HFF-Myc (cell line): ENCODE measurements at regions not wholly inside any gene's neighbourhood (a gene's known extent, or its start where the extent isn't known, plus 50 kb on each side); places are given as distances from the start of the nearest gene placed in this dataset.

ENCODE experiments used
- DNase-seq: peaks from one replicate; pipeline ENCODE4 v3.0.0-alpha.2; 2011; ENCODE audit warnings: low read depth; ENCODE audit errors: extremely low read depth
- H3K4me3 ChIP-seq: replicated peaks from 2 replicates; pipeline ENCODE4 v1.5.1; 2011; ENCODE audit warnings: low read depth, mild to moderate bottlenecking, control low read depth, low read length
- TF ChIP-seq, protein P1 (sequence below): IDR thresholded peaks from 2 replicates; pipeline ENCODE4 v1.5.1; 2012; ENCODE audit warnings: mild to moderate bottlenecking, low read depth, low read length, control low read depth; ENCODE audit errors: missing control alignments

DNA sequence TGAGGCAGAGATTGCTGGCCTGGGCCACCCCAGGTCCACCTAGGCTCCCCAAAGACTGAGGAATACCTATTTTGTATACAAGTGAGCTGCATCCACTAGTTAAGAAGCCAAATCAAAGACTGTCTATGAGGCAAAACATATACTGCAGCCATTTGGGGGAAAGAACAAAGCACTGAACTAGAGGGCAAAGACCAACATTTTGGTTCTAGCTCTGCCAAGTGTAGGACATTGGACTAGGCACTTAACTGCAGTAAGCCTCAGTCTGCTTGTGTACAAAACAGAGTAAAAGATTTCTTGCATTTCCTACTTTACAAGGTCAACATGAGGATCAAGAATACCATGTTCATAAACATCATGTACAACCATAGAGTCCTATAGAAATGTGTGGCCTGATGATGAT is 94.8 kb upstream of the CYP1B1 start:
- H3K4me3 ChIP-seq = no peak overlapping the region
- DNase-seq = no peak
- TF ChIP-seq, protein P1, sequence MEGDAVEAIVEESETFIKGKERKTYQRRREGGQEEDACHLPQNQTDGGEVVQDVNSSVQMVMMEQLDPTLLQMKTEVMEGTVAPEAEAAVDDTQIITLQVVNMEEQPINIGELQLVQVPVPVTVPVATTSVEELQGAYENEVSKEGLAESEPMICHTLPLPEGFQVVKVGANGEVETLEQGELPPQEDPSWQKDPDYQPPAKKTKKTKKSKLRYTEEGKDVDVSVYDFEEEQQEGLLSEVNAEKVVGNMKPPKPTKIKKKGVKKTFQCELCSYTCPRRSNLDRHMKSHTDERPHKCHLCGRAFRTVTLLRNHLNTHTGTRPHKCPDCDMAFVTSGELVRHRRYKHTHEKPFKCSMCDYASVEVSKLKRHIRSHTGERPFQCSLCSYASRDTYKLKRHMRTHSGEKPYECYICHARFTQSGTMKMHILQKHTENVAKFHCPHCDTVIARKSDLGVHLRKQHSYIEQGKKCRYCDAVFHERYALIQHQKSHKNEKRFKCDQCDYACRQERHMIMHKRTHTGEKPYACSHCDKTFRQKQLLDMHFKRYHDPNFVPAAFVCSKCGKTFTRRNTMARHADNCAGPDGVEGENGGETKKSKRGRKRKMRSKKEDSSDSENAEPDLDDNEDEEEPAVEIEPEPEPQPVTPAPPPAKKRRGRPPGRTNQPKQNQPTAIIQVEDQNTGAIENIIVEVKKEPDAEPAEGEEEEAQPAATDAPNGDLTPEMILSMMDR = no peak

DNA sequence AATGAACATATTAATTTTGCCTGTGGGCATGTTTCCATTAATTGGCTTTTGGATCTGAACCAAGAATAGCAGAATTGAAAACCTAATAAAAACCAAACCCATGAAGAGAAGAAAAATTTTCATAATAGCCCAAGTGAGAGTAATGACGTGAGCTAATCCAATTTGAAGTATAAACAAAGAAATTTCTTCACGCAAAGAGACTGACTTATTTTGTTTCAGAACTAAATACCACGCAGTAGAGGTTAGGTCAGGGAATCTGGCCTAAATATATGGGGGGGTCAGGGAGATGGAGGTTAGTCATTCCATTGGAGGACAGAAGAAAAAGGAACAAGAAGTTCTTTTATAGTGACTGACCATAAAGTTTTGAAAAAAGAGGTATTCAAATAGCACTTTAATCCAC is 94.1 kb upstream of the CYP1B1 start:
- DNase-seq = no peak
- no peak overlapping the region for H3K4me3 ChIP-seq
- TF ChIP-seq, protein P1 = no peak

DNA sequence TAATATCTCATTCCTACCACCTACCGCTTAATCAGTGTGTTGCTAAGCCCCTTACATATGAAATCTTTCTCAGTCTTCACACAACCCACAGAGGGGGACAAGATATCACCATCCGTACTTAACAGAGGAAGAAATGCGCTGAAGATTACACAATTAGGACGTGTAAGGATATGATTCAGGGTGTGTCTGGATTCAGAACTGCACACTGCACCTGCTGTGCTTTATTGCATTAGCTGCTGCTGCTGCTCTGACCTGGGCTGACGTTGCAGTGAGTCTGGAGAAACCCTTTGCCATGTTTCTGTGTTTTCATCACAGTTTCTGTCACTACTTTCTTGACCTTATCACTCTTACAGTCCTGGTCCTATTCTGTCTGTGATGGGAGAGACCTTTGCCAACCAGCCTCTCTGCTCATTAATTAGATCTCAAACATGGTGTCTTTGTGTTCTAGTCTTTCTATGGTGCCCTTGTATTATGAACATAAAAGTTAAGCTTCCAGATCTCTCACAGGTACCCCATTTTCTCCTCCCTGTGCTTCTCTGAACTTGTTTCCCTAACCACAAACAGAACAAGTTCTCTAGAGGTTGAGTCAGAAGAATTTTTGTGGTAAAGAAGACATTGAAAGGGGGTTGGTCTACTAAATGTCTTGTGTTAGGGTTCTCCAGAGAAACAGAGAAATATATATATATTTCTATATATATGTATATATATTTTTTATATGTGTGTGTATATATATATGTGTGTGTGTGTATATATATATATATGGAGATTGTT is 92.9 kb upstream of the CYP1B1 start:
- TF ChIP-seq, protein P1 = no peak
- no peak overlapping the region for H3K4me3 ChIP-seq
- no peak for DNase-seq

DNA sequence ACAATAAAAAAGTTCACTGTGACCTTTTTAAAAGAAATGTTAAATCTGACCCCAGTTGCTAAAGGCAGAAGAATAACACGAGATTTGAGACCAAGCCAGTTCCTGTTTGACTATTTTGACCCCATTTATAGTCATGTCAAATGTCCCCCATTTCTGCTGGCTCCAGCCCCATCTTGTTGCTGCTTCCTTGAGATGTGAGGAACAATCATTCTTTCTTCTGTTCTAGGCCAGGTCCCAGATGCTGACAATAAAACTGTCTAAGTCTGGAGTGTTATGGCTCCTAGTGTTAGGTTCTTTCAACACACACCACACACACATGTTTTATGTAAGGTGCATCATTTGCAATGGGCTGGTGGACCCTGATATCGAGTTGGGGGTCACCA is 92.0 kb upstream of the CYP1B1 start:
- no peak for DNase-seq
- TF ChIP-seq, protein P1 = no peak
- H3K4me3 ChIP-seq = no peak overlapping the region

DNA sequence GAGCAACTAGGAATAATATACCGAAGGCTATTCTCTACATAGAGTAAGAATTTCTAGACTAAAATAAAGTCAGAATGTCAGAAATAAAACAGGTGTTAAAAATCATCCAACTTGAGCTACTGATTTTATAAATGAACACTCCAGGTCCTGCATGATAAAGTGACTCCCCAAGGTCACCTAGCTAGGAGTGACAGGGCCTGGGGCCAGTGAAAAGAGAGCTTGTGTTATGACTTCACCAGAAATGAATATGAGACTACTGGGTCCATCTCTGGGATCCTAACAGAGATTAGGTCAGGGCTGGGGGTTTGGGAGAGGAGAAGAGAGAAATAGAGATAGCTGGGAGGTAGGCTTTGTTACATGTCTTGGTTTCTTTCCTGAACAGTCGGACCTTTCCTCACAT is 89.7 kb upstream of the CYP1B1 start:
- no peak overlapping the region for H3K4me3 ChIP-seq
- TF ChIP-seq, protein P1 = no peak
- no peak for DNase-seq

DNA sequence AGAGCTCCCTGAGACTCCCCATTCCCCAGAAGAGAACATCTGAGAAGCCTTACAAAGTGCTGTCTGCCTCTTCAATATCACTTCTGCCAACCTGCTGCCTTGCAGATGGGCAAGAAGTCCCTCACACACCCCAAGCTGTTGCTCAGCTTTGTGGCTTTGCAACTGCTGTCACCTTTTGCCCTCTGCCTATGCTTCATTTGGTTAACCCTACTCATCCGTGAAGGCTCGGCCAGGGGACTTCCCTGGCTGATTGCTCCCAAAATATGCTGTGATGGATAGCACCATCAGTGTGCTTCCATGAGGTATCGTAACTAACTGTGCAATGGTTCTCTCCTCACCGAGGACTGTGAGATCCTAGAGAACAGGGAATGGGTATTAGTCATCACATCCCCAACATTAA is 88.9 kb upstream of the CYP1B1 start:
- TF ChIP-seq, protein P1 = no peak
- DNase-seq = no peak

DNA sequence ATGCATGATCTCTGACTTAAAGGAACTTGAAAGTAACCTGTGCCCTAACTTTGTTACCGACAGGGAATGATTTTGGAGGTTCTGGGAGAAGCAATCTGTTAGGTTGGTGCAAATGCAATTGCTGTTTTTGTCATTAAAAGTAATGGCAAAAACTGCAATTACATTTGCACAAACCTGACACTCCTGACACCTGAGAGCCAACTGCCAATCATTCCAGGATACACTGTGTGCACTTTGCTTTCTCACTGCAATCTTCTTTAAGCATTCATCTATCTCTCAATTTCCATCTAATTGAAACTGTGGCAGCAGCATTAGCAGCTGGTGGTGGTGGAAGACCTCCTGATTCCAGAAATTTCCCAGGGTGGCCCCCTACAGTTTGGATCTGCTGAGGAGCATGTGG is 87.6 kb upstream of the CYP1B1 start:
- no peak for DNase-seq
- TF ChIP-seq, protein P1 = no peak
- no peak overlapping the region for H3K4me3 ChIP-seq

More for the DNA sequence above, 88.9 kb upstream of the CYP1B1 start:
- no peak overlapping the region for H3K4me3 ChIP-seq
